Caco-2 (cell line): ENCODE measurements at regions not wholly inside any gene's neighbourhood (a gene's known extent, or its start where the extent isn't known, plus 50 kb on each side); places are given as distances from the start of the nearest gene placed in this dataset.
A peak's percentile ranks its signal among the peaks of the same experiment; 100 is the strongest.

Source experiments
- BruUV-seq: library from RNA; stranded (reverse); fragments of 400-500 nt; replicated peaks from 2 replicates; lab custom pipeline; 2021; lab: Mats Ljungman, UMichigan
- CTCF ChIA-PET: fragments of 300-600 bp; sonication (Branson Sonifier 250); formaldehyde crosslinking; loops from one replicate; lab custom pipeline; 2022; ENCODE audit warnings: antibody characterized with exemption; lab: Charles Lee
- POLR2A ChIA-PET: fragments of 300-600 bp; sonication (Branson Sonifier 250); formaldehyde crosslinking; loops from one replicate; lab custom pipeline; 2022; ENCODE audit warnings: antibody characterized with exemption; lab: Charles Lee
- DNase-seq, 2 experiments: peaks; one replicate each; pipeline versions ENCODE4 v3.0.0 to v3.0.0-alpha.2; 2020 to 2022
- H3K27me3 ChIP-seq: replicated peaks from 2 replicates; pipeline ENCODE4 v1.6.0; 2011; ENCODE audit warnings: low read length; ENCODE audit not compliant: control insufficient read depth, insufficient read depth
- H3K36me3 ChIP-seq: 2 replicates; pipeline ENCODE4 v1.5.1; 2011; ENCODE audit warnings: low read length; ENCODE audit not compliant: control insufficient read depth, insufficient read depth
- H3K4me1 ChIP-seq: fragments of 250-450 bp; sonication (Bioruptor Pico); 2 replicates; pipeline ENCODE4 v1.5.1; 2020; ENCODE audit warnings: mild to moderate bottlenecking
- H3K4me3 ChIP-seq: 2 replicates; pipeline ENCODE4 v1.5.1; 2011; ENCODE audit warnings: low read depth, mild to moderate bottlenecking, control low read depth, low read length
- H3K9me3 ChIP-seq: fragments of 250-450 bp; sonication (Bioruptor Pico); 2 replicates; pipeline ENCODE4 v1.5.1; 2020; ENCODE audit warnings: mild to moderate bottlenecking, moderate library complexity
- H3K27ac Mint-ChIP-seq: one replicate; pipeline ENCODE4 v1.8.0; 2022; ENCODE audit warnings: mixed read lengths; ENCODE audit not compliant: unreplicated experiment
- H3K27me3 Mint-ChIP-seq: one replicate; pipeline ENCODE4 v1.8.0; 2022; ENCODE audit warnings: mixed read lengths; ENCODE audit not compliant: insufficient read depth, unreplicated experiment
- H3K36me3 Mint-ChIP-seq: one replicate; pipeline ENCODE4 v1.8.0; 2022; ENCODE audit warnings: mild to moderate bottlenecking, mixed read lengths; ENCODE audit not compliant: insufficient read depth, unreplicated experiment
- H3K4me1 Mint-ChIP-seq: one replicate; pipeline ENCODE4 v1.8.0; 2022; ENCODE audit warnings: low read depth, mixed read lengths; ENCODE audit not compliant: unreplicated experiment
- H3K4me3 Mint-ChIP-seq: one replicate; pipeline ENCODE4 v1.8.0; 2022; ENCODE audit warnings: mild to moderate bottlenecking, moderate library complexity, mixed read lengths; ENCODE audit not compliant: unreplicated experiment
- H3K9me3 Mint-ChIP-seq: one replicate; pipeline ENCODE4 v1.8.0; 2022; ENCODE audit warnings: mixed read lengths; ENCODE audit not compliant: unreplicated experiment
- CTCF ChIP-seq, 2 experiments: fragments of 200-600 bp in 1 of 2; IDR thresholded peaks; 1 replicate in 1 of 2; 2 replicates in 1 of 2; pipeline versions ENCODE4 v1.5.1 to v1.8.0; 2011 to 2022; ENCODE audit warnings: antibody characterized with exemption in 1 of 2, control low read depth in 1 of 2, inconsistent platforms in 1 of 2, low read depth in 1 of 2, low read length in 1 of 2, mild to moderate bottlenecking in 1 of 2, moderate library complexity in 1 of 2; ENCODE audit not compliant: insufficient read depth in 1 of 2, severe bottlenecking in 1 of 2, unreplicated experiment in 1 of 2
- intact Hi-C: fragments of 100-400 bp; cut with micrococcal nuclease; formaldehyde crosslinking; loops from one replicate; pipeline ENCODE4 v1.10.0; 2022; ENCODE audit not compliant: unreplicated experiment

DNA sequence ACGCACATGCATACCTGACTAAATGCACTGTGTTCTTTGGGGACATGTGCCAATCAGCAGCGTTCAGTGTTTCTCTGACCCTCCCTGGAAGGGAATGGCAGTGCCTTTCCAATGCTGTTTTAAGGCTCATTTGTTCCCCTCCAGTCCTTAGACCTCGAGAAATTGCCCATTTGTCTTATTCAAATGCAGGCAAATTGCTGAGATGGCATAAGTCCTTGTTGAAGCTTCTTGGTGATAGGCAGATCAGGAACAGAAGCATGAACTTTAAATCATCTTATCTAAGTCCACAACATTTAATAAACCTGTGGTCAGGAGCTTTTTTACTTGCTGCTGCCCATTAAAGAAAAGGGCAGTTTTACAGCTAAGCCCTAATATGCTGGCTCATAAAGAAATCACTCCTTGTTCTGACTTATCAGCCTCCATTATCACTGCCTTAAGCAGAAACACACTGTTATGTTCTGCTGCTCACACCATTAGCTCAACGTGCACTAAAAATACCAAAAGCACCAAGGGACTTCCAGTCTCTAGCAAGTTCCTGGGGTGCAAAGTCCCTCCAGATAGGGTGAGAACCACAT, 112.9 kb upstream of the LRFN2 start:
- Mint-ChIP-seq H3K9me3 (no peaks in the 10 kb centered on the region), H3K27ac (no peak overlapping the region), H3K36me3 (no peaks in the 10 kb centered on the region), H3K27me3 (peaks cover 8% of the 10 kb centered on the region), H3K4me1 (no peaks in the 10 kb centered on the region), H3K4me3 (no peak overlapping the region)
- Histone ChIP-seq H3K4me3 (no peak overlapping the region), H3K4me1 (no peaks in the 10 kb centered on the region), H3K9me3 (no peaks in the 10 kb centered on the region), H3K36me3 (no peaks in the 10 kb centered on the region), H3K27me3 (no peaks in the 10 kb centered on the region)
- no TSS peak for BruUV-seq
- POLR2A ChIA-PET, result no interaction called here
- CTCF ChIA-PET, result interaction anchor here (1.0 kb wide), 1 partner anchor 15 kb away, joined by 3 read pairs; no protein-coding TSS in a partner anchor
- TF ChIP-seq CTCF (IDR thresholded peaks at IDR 0.05; ENCODE audit: insufficient read depth in 1 of 2, low read depth in 1 of 2, low read length in 1 of 2, severe bottlenecking in 1 of 2, unreplicated experiment in 1 of 2), result no peak
- no peak for DNase-seq
- intact Hi-C loops, result loop anchor here (10.0 kb wide), 1 partner anchor 355 kb away; no protein-coding TSS in a partner anchor

DNA sequence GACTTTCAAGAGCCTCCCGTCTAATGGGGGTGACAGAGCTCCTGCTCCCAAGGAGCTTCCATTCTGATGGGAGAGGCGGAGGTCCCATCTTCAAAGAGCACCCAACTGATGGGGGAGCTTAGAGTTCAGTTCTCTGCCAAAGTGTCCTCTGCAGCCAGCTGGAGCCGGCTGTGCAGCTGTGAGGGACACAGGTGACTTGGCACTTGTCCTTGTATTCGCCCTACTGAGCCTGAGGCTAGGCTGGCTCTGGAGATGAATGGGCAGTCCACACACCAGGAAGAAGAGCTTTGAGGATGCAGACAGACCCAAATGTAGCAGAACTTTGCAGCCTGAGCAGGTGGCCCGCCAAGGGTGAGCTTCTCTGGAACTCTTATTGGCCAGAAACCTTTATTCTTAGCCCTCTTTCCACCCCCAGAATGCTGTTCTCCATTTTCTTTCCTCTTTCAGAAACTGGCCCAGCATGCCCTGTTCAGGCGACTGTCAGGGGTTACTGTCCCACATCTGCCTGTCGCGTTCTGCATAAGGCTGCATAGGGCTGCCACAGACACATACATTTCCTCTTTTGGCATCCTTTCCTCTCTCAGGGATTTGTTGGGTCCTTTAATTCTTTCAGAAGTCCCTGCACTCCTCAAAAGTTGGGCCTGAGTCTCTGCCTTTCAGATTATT, 108.7 kb upstream of the LRFN2 start:
- DNase-seq, result no peak
- intact Hi-C loops, result no loop called here
- Mint-ChIP-seq H3K4me3 (no peak overlapping the region), H3K27ac (no peak overlapping the region), H3K36me3 (no peaks in the 10 kb centered on the region), H3K4me1 (peaks cover 7% of the 10 kb centered on the region), H3K27me3 (peaks cover 3% of the 10 kb centered on the region), H3K9me3 (no peaks in the 10 kb centered on the region)
- H3K27me3 ChIP-seq, result no peaks in the 10 kb centered on the region
- no TSS peak for BruUV-seq
- H3K4me3 ChIP-seq, result no peak overlapping the region
- POLR2A ChIA-PET, result no interaction called here
- no peaks in the 10 kb centered on the region for H3K36me3 ChIP-seq
- no peak for TF ChIP-seq CTCF (IDR thresholded peaks at IDR 0.05; ENCODE audit: insufficient read depth in 1 of 2, low read depth in 1 of 2, low read length in 1 of 2, severe bottlenecking in 1 of 2, unreplicated experiment in 1 of 2)
- H3K4me1 ChIP-seq, result no peaks in the 10 kb centered on the region
- no peaks in the 10 kb centered on the region for H3K9me3 ChIP-seq
- CTCF ChIA-PET, result no interaction called here

DNA sequence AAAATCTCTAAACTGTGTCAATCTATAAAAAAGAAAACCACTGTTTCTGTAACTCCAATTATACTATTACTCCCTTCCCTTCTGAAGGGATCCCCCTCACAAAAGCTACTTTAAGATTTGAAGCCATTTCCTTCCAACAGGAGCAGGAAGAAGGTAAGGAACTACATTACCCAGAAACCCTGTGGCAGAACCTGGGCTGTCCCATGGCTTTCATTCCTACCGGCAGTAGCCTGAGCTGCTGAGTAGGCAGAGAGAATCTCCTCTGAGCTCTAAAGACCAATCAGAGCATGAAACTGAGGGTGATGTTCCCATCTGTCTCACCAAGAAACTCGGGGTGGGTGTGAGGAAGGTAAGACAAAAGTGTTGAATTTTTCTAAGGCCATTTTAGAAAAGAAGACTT, 108.0 kb upstream of the LRFN2 start:
- Histone ChIP-seq H3K4me3 (no peak overlapping the region), H3K27me3 (no peaks in the 10 kb centered on the region), H3K4me1 (no peaks in the 10 kb centered on the region), H3K9me3 (no peaks in the 10 kb centered on the region), H3K36me3 (no peaks in the 10 kb centered on the region)
- no TSS peak for BruUV-seq
- Mint-ChIP-seq H3K4me3 (no peak overlapping the region), H3K4me1 (peaks cover 7% of the 10 kb centered on the region), H3K36me3 (no peaks in the 10 kb centered on the region), H3K27me3 (peaks cover 3% of the 10 kb centered on the region), H3K9me3 (no peaks in the 10 kb centered on the region), H3K27ac (no peak overlapping the region)
- POLR2A ChIA-PET, result no interaction called here
- TF ChIP-seq CTCF (IDR thresholded peaks at IDR 0.05; ENCODE audit: insufficient read depth in 1 of 2, low read depth in 1 of 2, low read length in 1 of 2, severe bottlenecking in 1 of 2, unreplicated experiment in 1 of 2), result no peak
- CTCF ChIA-PET, result no interaction called here
- intact Hi-C loops, result no loop called here
- DNase-seq, result peak in 1 of 2 experiments; percentile 26
